NCI-H524 (cell line): ENCODE measurements at regions not wholly inside any gene's neighbourhood (a gene's known extent, or its start where the extent isn't known, plus 50 kb on each side); places are given as distances from the start of the nearest gene placed in this dataset.

Experiments used
- DNase-seq, 2 experiments: peaks; one replicate each; lab custom pipeline; 2025; lab: John Stamatoyannopoulos, UW

DNA sequence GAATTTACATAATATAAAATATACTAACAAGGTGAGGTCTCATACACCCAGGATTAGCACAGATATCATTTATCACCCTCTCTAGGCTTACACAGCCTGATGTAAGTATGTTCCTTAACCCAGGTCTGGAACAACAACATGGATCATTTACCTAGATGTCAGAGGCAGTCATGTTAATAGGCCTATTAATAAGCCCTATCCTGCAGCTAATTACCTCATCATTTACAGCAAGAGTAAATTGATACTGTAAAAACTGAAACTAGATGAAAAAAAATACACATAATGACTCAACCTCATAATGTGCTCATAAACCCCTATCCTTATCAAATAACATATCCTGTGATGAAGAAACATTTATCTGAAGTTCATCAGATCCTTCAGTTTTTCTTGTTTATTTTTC is 334.3 kb upstream of the MANEA start:
- peak; percentile 19 to 65 for DNase-seq

GRCh38 chr6:95244751-95245150 is 332.6 kb upstream of the MANEA start:
- DNase-seq: no peak

GRCh38 chr6:95248499-95248898 is 328.8 kb upstream of the MANEA start:
- no peak for DNase-seq

DNA sequence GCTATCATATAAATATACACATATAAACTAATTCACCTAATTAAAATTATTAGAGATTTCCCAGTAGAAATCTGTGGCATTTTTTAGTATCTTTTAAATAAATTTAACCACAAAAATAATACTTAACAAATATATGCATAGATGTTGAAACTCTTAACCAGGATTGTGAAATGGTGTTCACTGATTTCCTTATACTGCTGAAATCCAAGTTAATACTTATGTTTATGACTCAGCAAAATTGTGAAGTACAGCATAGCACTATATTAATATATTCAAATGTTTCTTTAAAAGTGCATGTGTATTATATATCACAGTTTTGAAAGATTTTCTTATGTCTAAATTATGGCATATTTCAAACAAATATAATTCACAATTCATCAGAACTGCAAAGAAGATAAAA is 328.2 kb upstream of the MANEA start:
- no peak for DNase-seq

GRCh38 chr6:95249661-95250060 is 327.7 kb upstream of the MANEA start:
- no peak for DNase-seq

DNA sequence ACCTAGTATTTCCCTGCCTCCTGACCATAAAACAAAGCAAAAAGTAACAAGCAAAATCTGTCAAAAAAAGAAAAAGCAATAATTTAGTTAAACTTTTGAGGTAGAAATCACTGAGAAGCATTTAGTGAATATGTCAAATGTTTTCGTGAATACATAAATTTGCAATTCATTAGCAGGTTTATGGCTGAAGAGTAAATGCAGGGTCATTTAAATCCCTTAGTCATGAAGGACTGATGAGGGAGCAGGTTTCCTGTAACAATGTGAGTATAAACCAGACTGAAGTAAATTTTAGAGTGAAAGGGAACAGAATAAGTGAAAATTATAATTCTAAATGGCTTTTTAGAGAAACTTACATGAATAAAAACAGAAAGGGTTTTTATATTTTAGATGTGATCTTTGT is 313.5 kb upstream of the MANEA start:
- DNase-seq: no peak

DNA sequence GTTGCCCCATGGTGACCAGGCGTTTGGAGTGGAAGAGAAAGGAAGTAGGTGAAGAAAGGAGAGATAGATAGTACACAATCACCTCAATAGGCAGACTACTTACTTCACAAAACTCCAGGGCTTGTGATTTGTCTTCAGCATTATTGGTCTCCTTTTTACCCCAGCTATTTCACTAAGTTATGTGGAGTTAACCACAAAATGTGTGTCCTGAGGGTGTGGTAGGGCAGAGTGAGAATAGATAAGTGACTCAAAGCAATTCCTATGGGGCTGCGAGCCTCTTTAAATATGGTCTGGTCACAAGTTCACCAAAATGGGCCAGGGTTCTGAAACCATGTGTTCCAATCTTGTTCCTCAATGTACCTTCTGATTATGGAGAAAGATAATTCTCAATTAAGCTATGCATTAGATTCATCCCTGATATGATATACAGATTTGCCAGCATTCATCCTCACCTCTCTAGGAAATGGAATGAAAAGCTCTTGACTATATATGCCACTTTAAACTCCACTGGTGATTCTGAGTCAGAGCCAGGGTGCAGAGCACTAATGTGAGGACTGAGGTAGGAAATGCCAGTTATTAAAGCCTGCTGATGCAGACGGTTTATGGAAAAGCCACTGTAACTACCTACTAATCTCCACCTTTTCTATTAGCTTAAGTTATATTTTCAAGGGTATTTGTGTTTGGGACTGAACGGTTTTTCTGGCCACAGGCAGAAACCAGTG is 310.6 kb upstream of the MANEA start:
- no peak for DNase-seq

- DNase-seq: no peak
Measured at GRCh38 chr6:95274686-95275235, 302.6 kb upstream of the MANEA start.

GRCh38 chr6:95279616-95280015 is 297.7 kb upstream of the MANEA start:
- peak in 1 of 2 experiments; percentile 36 for DNase-seq

DNA sequence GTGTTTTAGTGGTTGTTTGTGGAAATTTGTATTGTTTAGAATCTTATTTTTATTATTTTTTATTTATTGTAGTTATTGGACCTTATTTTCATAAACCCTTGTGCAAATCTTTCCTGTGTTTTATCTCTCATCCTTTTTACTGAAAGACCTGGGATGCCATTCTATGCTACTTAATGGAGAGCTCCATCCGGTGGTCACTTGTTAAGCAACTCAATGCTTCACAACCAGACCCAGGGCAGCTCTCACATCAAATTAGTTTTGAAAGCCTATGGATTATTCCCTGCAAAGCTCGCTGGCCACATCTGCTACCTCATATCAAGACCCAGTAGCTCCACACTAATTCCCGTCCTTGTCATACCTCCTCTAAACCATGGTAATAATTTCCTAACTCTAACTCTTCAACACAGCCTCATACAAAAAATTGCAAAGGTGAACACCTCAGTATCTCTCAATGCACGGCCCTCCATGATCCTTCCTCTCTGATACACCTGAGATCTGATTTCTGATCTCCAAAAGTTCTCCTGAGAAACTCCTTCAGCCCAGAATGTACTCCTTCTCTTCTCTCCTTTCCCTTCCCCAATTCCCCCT is 296.6 kb upstream of the MANEA start:
- DNase-seq: peak; percentile 44 to 79

GRCh38 chr6:95285881-95286280 is 291.5 kb upstream of the MANEA start:
- DNase-seq: no peak

- DNase-seq: peak; percentile 65 to 81
Measured at GRCh38 chr6:95286874-95287273, 290.5 kb upstream of the MANEA start.

- peak; percentile 16 to 46 for DNase-seq
Measured at GRCh38 chr6:95288251-95288650, 289.1 kb upstream of the MANEA start.

- no peak for DNase-seq
Measured at GRCh38 chr6:95292011-95292410, 285.3 kb upstream of the MANEA start.

DNA sequence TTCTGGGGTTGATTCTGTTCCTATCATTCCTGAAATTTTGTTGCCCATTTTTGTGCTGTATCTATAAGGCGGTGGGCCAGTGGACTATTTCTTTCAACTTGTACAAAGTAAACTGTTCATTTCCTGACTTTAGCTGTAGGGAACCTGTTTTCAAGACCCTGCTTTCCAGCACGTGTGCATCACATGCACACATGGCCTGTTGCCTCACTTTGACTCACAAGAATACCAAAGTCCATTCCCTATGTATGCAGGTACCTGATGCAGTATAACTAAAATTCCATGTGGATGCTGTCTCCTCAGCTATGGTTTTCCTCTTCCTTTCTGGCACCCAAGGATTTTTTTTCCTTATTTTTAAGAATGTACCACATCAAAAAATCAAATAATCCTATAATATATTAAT is 284.1 kb upstream of the MANEA start:
- no peak for DNase-seq

- no peak for DNase-seq
Measured at GRCh38 chr6:95294043-95294442, 283.3 kb upstream of the MANEA start.

DNA sequence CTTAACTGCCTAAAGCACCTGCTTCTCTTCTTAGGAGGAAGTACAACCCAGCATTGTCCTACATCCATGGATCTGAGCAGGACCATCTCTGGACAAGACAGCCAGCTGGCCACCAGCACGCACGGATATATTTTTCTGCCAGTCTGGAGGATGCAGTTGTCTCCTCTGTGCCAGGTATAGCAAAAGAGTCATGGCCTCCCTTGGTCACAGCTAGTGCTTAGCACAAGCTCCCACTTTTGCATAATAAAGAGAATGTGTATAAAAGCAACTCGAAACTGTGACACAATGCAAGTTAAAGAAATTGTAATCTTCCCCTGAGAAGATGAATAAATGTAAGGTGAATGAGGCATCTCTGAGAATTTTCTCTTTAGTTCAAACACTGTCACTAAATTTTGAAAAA is 267.8 kb upstream of the MANEA start:
- DNase-seq: no peak

GRCh38 chr6:95318137-95318536 is 259.2 kb upstream of the MANEA start:
- DNase-seq: peak; percentile 76 to 87

DNA sequence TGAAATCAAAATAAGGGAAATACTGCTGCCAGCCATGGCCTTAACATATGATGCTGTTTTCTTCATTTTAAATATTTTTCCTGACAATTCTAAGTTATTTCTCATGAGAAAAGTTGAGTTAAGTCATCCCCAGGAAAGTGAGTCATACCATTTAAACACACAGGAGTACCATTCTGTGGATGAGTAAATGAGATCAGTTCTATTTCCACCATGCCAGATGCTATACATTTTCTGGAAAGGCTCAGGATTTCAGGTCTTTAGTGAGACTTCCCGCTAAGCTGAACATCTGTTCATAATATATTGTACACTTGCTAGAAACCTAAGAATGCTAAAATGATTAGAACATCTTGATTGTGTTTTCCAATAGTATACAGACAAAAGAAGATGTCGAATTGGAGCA is 256.2 kb upstream of the MANEA start:
- peak; percentile 71 to 96 for DNase-seq

GRCh38 chr6:95325916-95326315 is 251.4 kb upstream of the MANEA start:
- DNase-seq: no peak

DNA sequence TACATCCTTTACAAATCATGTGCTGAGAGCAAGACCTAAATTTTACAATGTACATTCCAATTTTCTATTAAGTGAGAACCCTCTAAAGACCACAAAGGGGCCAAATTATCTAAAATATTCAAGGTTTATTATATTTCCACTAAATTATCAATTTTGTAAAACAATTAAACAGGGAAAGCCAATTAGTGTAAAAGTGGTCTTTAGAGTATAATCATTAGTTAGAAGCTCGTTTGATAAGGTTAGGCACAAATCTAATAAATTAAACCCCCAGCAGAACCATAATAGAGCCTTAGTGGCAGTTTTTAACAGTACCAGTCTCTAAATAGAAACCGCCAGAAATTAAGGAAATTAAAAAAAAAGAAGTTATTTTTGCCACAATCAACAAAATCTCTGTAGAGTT is 249.1 kb upstream of the MANEA start:
- DNase-seq: no peak

- peak in 1 of 2 experiments; percentile 36 for DNase-seq
Measured at GRCh38 chr6:95352064-95352795, 225.1 kb upstream of the MANEA start.

DNA sequence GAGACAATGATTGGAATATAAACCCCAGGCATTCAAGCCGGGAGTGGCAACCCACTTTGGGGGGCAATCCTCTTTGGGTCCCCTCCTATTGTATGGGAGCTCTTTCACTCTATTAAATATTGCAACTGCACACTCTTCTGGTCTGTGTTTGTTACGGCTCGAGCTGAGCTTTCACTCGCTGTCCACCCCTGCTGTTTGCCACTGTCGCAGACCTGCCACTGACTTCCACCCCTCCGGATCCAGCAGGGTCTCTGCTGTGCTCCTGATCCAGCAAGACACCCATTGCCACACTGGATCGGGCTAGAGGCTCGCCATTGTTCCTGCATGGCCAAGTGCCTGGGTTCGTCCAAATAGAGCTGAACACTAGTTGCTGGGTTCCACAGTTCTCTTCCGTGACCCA is 222.8 kb upstream of the MANEA start:
- no peak for DNase-seq
